OCI-LY7 (cell line): ENCODE measurements at regions not wholly inside any gene's neighbourhood (a gene's known extent, or its start where the extent isn't known, plus 50 kb on each side); places are given as distances from the start of the nearest gene placed in this dataset.

Source experiments
- BruUV-seq: library from RNA; stranded (reverse); fragments of 400-500 nt; replicated peaks from 2 replicates; lab custom pipeline; 2021; lab: Mats Ljungman, UMichigan
- CTCF ChIA-PET: fragments of 300-600 bp; sonication (Branson Sonifier 250); formaldehyde crosslinking; loops from one replicate; lab custom pipeline; 2022; ENCODE audit warnings: antibody characterized with exemption; ENCODE audit not compliant: unreplicated experiment; lab: Charles Lee
- POLR2A ChIA-PET: fragments of 300-600 bp; sonication (Branson Sonifier 250); formaldehyde crosslinking; loops from one replicate; lab custom pipeline; 2022; ENCODE audit warnings: antibody characterized with exemption; lab: Charles Lee
- DNase-seq: peaks from one replicate; pipeline ENCODE4 v3.0.0-alpha.2; 2015; ENCODE audit warnings: low spot score
- H2AFZ ChIP-seq: fragments of 200-600 bp; sonication (generic), shearing (Covaris generic); 2 replicates; pipeline ENCODE4 v1.6.1; 2014; ENCODE audit warnings: mild to moderate bottlenecking, antibody characterized with exemption, low read length, moderate library complexity
- H3K27ac ChIP-seq: fragments of 200-600 bp; sonication (generic); 2 replicates; pipeline ENCODE4 v1.5.1; 2014; ENCODE audit warnings: mixed run types, low read depth, mild to moderate bottlenecking, moderate library complexity, low read length, inconsistent platforms; ENCODE audit not compliant: poor library complexity, severe bottlenecking
- H3K36me3 ChIP-seq: fragments of 200-600 bp; sonication (generic); 2 replicates; pipeline ENCODE4 v1.6.1; 2014; ENCODE audit warnings: mild to moderate bottlenecking, antibody characterized with exemption, low read length, moderate library complexity, mixed read lengths; ENCODE audit not compliant: insufficient read depth
- H3K4me1 ChIP-seq: fragments of 200-600 bp; sonication (generic); 2 replicates; pipeline ENCODE4 v1.5.1; 2014; ENCODE audit warnings: mild to moderate bottlenecking, low read length; ENCODE audit not compliant: insufficient read depth, poor library complexity, severe bottlenecking
- H3K4me2 ChIP-seq: fragments of 200-600 bp; sonication (generic); 2 replicates; pipeline ENCODE4 v1.6.1; 2014; ENCODE audit warnings: mild to moderate bottlenecking, low read length
- H3K4me3 ChIP-seq: fragments of 200-600 bp; sonication (generic); 2 replicates; pipeline ENCODE4 v1.5.1; 2014; ENCODE audit warnings: mild to moderate bottlenecking, low read depth, low read length; ENCODE audit not compliant: poor library complexity, severe bottlenecking
- H3K79me2 ChIP-seq: fragments of 200-600 bp; sonication (generic); 2 replicates; pipeline ENCODE4 v1.6.1; 2016; ENCODE audit warnings: low read depth, mild to moderate bottlenecking, low read length, moderate library complexity, mixed read lengths; ENCODE audit not compliant: insufficient read depth
- H3K9me2 ChIP-seq: fragments of 200-600 bp; sonication (generic); 2 replicates; pipeline ENCODE4 v1.6.1; 2016; ENCODE audit warnings: mild to moderate bottlenecking, low read length, mixed read lengths; ENCODE audit not compliant: insufficient read depth
- H3K9me3 ChIP-seq: fragments of 200-600 bp; sonication (generic); 2 replicates; pipeline ENCODE4 v1.6.1; 2014; ENCODE audit warnings: mild to moderate bottlenecking, mixed run types, low read length, mixed read lengths
- H4K20me1 ChIP-seq: fragments of 200-600 bp; sonication (generic); 2 replicates; pipeline ENCODE4 v1.6.1; 2014; ENCODE audit warnings: mild to moderate bottlenecking, antibody characterized with exemption, low read length, moderate library complexity, mixed read lengths; ENCODE audit not compliant: insufficient read depth
- CTCF ChIP-seq: fragments of 200-600 bp; sonication (generic); conservative IDR thresholded peaks from 2 replicates; pipeline ENCODE4 v1.5.1; 2014; ENCODE audit warnings: mild to moderate bottlenecking, antibody characterized with exemption, low read length, moderate library complexity, mixed read lengths
- EZH2phosphoT487 ChIP-seq: fragments of 200-600 bp; sonication (generic); IDR thresholded peaks from 2 replicates; pipeline ENCODE4 v1.6.1; 2018; ENCODE audit warnings: low read depth, borderline replicate concordance, mild to moderate bottlenecking, mixed run types, antibody characterized with exemption, low read length, moderate library complexity, mixed read lengths
- intact Hi-C: fragments of 100-400 bp; cut with micrococcal nuclease; formaldehyde crosslinking; loops from one replicate; pipeline ENCODE4 v1.10.0; 2022; ENCODE audit not compliant: unreplicated experiment

DNA sequence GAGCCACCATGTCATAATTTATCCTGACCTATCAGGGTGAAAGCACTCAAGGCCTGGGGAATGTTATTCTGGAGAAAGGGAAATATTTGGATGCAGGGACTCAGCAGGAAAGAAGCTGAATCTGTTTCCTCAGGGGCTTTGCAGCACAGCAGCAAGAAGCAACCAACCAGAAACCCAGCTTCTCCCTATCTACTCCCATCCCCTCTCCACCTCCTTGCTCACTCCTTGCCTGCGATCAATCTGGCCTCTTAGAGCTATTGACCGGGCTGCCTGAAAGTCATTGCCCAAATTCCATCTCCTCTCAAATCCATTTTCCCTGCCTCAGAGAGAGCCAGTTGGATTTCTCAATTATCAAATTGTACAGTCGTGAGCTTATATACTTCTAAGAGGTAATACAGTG lies 542.0 kb upstream of the TRPC7 start:
- TF ChIP-seq EZH2phosphoT487 (no peak), CTCF (no peak)
- CTCF ChIA-PET: no interaction called here
- H3K9me2 ChIP-seq: no peaks in the 10 kb centered on the region
- H4K20me1 ChIP-seq: no peaks in the 10 kb centered on the region
- H3K36me3 ChIP-seq: no peaks in the 10 kb centered on the region
- BruUV-seq: no TSS peak
- H3K4me1 ChIP-seq: no peaks in the 10 kb centered on the region
- H3K79me2 ChIP-seq: no peaks in the 10 kb centered on the region
- no peak overlapping the region for H3K4me2 ChIP-seq
- POLR2A ChIA-PET: interaction anchor here (0.6 kb wide), 1 partner anchor 13 kb away, joined by 3 read pairs; no protein-coding TSS in a partner anchor
- intact Hi-C loops: no loop called here
- DNase-seq: no peak
- no peak overlapping the region for H2AFZ ChIP-seq
- H3K27ac ChIP-seq: no peak overlapping the region
- no peak overlapping the region for H3K4me3 ChIP-seq
- no peaks in the 10 kb centered on the region for H3K9me3 ChIP-seq

DNA sequence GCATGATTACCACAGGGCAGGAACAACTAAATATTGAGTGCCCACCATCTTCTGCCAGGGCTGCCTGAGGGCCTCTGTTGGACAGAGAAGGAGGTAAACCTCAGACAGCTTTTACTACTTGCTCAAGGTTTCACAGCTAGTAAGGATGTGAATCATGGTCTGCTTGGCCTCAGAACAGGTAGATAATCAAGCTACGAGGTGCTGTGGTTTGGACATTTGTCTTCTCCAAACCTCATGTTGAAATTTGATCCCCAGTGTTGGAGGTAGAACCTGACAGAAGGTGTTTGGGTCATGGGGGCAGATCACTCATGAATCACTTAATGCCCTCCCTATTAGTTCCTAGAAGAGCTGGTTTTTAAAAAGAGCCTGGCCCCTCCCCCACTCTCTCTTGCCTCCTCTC lies 541.2 kb upstream of the TRPC7 start:
- DNase-seq: no peak
- TF ChIP-seq CTCF (no peak), EZH2phosphoT487 (no peak)
- ChIA-PET CTCF (no interaction called here), POLR2A (interaction anchor here (0.6 kb wide), 1 partner anchor 43 kb away, joined by 3 read pairs; no protein-coding TSS in a partner anchor)
- no peaks in the 10 kb centered on the region for H4K20me1 ChIP-seq
- intact Hi-C loops: no loop called here
- no peaks in the 10 kb centered on the region for H3K36me3 ChIP-seq
- no peaks in the 10 kb centered on the region for H3K9me3 ChIP-seq
- no peak overlapping the region for H3K4me3 ChIP-seq
- no peak overlapping the region for H3K27ac ChIP-seq
- H2AFZ ChIP-seq: no peak overlapping the region
- H3K9me2 ChIP-seq: no peaks in the 10 kb centered on the region
- H3K4me2 ChIP-seq: no peak overlapping the region
- H3K79me2 ChIP-seq: no peaks in the 10 kb centered on the region
- no TSS peak for BruUV-seq
- no peaks in the 10 kb centered on the region for H3K4me1 ChIP-seq

DNA sequence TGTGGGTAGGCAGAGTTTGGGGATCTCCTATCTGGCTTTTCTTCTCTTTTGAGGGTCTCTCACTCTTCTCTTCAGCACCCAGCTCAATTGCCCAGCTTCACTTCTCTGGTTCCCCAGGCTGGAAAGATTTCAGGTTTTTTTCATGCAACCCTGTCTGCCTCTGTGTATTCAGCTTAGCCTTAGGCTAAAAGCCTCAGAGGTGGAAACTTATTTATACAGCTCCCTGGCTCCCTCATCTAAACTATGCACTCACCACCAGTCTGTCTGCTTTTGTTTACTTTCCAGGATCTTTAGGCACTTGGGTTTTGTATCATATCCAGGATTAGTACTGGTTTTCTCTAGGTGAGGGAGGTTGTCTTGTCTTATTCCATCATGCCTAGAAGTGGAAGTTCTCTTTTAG lies 540.2 kb upstream of the TRPC7 start:
- ChIA-PET POLR2A (no interaction called here), CTCF (no interaction called here)
- intact Hi-C loops: no loop called here
- no peak overlapping the region for H3K4me2 ChIP-seq
- H3K9me3 ChIP-seq: no peaks in the 10 kb centered on the region
- no peaks in the 10 kb centered on the region for H3K79me2 ChIP-seq
- no peak overlapping the region for H3K4me3 ChIP-seq
- H3K9me2 ChIP-seq: no peaks in the 10 kb centered on the region
- no peak for DNase-seq
- H3K36me3 ChIP-seq: no peaks in the 10 kb centered on the region
- no peak overlapping the region for H2AFZ ChIP-seq
- no peak overlapping the region for H3K27ac ChIP-seq
- BruUV-seq: no TSS peak
- TF ChIP-seq EZH2phosphoT487 (no peak), CTCF (no peak)
- H4K20me1 ChIP-seq: no peaks in the 10 kb centered on the region
- no peaks in the 10 kb centered on the region for H3K4me1 ChIP-seq
